GM06990 (cell line): ENCODE measurements at regions not wholly inside any gene's neighbourhood (a gene's known extent, or its start where the extent isn't known, plus 50 kb on each side); places are given as distances from the start of the nearest gene placed in this dataset.

Experiments
- DNase-seq: peaks from one replicate; pipeline ENCODE4 v3.0.0-alpha.2; 2011; ENCODE audit not compliant: insufficient read length; ENCODE audit errors: extremely low read depth
- H3K27me3 ChIP-seq: replicated peaks from 2 replicates; pipeline ENCODE4 v1.6.0; 2011; ENCODE audit warnings: low read length; ENCODE audit not compliant: control insufficient read depth, insufficient read depth
- H3K36me3 ChIP-seq: 2 replicates; pipeline ENCODE4 v1.5.1; 2011; ENCODE audit warnings: low read length; ENCODE audit not compliant: control insufficient read depth, insufficient read depth
- H3K4me3 ChIP-seq: replicated peaks from 2 replicates; pipeline ENCODE4 v1.5.1; 2011; ENCODE audit warnings: low read depth, mild to moderate bottlenecking, control low read depth, low read length
- CTCF ChIP-seq: IDR thresholded peaks from 2 replicates; pipeline ENCODE4 v1.5.1; 2011; ENCODE audit warnings: low read length, control low read depth, mild to moderate bottlenecking, inconsistent platforms; ENCODE audit not compliant: insufficient read depth, poor library complexity, severe bottlenecking

DNA sequence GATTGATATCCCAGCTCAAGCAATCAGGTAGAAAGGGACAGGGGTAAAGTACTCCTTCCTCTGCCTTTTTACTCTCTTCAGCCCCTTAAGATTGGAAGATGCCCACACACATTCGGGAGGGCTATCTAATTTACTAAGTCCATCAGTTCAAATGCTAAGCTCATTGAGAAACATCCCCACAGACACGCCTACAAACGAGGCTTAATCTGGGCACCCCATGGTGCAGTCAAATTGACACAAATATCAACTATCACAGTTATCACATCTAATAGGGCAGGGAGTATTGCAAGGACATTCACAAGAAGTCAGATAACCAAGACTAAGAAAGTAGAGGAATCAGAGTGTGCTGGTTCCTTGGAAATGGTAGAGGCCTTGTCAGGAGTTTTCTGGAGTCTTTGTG, 437.8 kb upstream of the AZI2 start:
- H3K36me3 ChIP-seq = no peaks in the 10 kb centered on the region
- no peak overlapping the region for H3K4me3 ChIP-seq
- no peak for TF ChIP-seq CTCF
- H3K27me3 ChIP-seq = no peaks in the 10 kb centered on the region
- no peak for DNase-seq

DNA sequence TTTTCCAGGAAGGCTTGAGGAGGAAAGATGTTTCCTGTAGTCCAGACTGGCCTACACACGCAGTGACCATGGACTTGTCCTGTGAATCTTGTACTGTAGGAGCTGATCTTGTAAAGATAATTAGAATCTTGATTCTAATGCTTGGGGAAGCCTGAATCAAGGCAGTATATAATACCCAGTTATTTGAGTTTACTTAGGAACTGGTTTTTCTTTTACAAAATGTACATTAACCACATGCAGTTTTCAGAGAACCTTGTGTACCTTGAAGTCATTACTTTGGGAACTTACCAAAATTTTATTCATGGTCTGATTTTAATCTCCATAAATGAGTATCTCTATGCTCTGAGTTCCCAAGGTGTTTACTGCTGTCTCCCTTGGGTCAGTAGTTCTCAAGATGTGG, 439.9 kb upstream of the AZI2 start:
- TF ChIP-seq CTCF = no peak
- DNase-seq = no peak
- Histone ChIP-seq H3K36me3 (no peaks in the 10 kb centered on the region), H3K4me3 (no peak overlapping the region), H3K27me3 (no peaks in the 10 kb centered on the region; the same call in 1 of the 2 replicates)

DNA sequence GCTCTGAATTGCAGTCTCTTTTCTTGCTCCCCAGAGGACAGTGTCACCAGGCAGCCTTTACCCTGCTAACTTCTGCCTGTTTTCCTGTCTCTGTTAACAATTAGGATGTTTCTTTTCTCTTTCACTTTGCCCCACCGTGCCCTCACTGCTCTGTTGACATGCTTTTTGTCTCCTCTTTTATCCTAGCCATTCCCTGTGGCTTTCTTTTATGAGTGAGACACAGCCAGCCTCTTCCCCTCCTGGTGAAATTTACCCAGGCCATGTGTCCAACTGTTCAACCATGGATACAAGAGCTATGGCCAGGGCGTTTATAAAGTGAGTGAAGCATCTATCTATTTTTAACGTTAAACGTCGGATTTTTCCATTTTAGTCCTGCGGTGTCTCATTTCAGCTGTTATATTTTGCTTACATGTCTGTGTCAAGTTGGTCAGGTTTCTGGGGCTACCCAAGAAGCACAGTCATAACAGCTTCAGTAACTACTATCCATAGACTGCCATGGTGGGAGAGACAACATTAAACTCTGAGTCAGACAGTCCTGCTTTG, 443.2 kb upstream of the AZI2 start:
- no peak for TF ChIP-seq CTCF
- H3K36me3 ChIP-seq = no peaks in the 10 kb centered on the region
- DNase-seq = no peak
- H3K27me3 ChIP-seq = no peaks in the 10 kb centered on the region; the same call in 1 of the 2 replicates
- H3K4me3 ChIP-seq = no peak overlapping the region

DNA sequence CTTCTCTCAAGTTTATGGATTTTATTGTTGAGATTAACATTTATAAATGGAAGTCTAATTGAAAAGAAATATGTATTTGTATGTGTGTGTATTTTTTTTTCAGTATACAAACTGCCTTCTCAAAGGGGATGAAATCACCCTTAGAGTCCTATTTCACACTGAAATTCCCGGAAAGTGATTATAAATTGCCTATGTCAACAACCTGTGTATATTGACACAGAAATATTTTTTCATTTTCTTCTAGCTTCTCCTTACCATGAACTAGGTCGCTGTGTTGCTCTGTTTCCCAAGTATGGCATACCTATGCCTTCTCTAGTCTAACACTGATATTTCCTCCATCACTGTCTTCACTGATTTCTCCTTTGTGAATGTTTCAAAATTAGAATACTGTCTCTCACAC, 444.0 kb upstream of the AZI2 start:
- no peaks in the 10 kb centered on the region; the same call in 1 of the 2 replicates for H3K27me3 ChIP-seq
- H3K4me3 ChIP-seq = no peak overlapping the region
- H3K36me3 ChIP-seq = no peaks in the 10 kb centered on the region
- DNase-seq = no peak
- TF ChIP-seq CTCF = no peak

DNA sequence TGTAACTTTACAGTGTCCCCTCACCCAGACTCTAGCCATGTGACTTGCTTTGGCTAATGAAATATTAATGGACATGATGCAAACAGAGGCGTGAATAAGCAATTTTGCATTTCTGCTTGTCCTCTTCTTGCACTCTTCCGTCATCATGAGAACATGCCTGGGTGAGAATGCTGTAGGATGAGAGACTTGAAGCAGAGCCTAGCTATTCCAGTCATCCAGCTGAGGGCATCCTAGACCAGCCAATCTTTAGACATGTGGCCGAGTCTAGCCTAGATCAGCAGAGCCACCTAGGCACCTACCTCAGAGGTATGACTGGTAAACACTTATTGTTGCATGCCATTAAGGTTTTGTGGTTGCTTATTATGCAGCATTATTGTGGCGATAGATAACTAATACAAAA, 450.5 kb upstream of the AZI2 start:
- TF ChIP-seq CTCF = no peak
- H3K4me3 ChIP-seq = no peak overlapping the region
- no peaks in the 10 kb centered on the region for H3K36me3 ChIP-seq
- no peak for DNase-seq
- H3K27me3 ChIP-seq = no peaks in the 10 kb centered on the region

DNA sequence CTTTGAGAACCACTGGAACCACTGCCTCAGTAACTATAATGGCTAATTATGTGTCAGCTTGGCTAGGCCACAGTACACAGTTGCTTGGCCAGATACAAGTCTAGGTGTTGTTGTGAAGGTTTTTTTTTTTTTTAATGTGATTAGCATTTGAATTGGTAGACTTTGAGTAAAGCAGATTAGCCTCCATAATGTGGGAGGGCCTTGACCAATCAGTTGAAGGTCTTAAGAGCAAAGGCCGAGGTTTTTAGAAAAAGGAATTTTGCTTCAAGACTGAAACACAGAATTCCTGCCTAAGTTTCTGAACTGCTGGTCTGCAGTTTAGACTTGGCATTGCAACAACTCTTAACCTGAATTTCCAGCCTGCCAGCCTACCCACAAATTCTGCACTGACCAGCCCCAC, 451.6 kb upstream of the AZI2 start:
- no peak for TF ChIP-seq CTCF
- no peak overlapping the region for H3K4me3 ChIP-seq
- H3K36me3 ChIP-seq = no peaks in the 10 kb centered on the region
- DNase-seq = no peak
- no peaks in the 10 kb centered on the region for H3K27me3 ChIP-seq
